ENCODE measurements at regions not wholly inside any gene's neighbourhood (a gene's known extent, or its start where the extent isn't known, plus 50 kb on each side); places are given as distances from the start of the nearest gene placed in this dataset.
A peak's percentile ranks its signal among the peaks of the same experiment; 100 is the strongest.
"Not testable (repeated sequence)": the region's sequence is repeated elsewhere in the genome, so short reads cannot be mapped to it uniquely, and the experiment has no call there.

DNA sequence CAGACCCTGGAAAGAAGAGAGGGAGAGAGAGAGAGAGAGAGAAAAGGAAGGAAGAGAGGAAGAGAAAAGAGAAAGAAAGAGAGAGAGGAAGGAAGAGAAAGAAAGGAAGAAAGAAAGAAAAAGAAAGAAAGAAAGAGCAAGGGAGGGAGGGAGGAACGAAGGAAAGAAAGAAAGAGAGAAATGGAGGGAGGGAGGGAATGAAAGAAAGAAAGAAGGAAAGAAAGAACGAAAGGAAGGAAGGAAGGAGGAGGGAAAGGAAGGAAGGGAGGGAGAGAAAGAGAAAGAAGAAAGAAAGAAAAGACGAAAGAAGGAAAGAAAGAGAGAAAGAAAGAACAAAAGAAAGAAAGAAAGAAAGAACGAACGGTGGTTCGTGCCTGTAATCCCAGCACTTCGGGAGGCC, 133.4 kb downstream of the HNRNPD start:
- no peaks in the 10 kb centered on the region for H3K4me1 ChIP-seq (ENCODE audit: low read length)
- DNase-seq = no peak
- no peaks in the 10 kb centered on the region for H4K20me1 ChIP-seq (ENCODE audit: insufficient read depth, low read depth, low read length)
- no peaks in the 10 kb centered on the region for H3K27me3 ChIP-seq (ENCODE audit: low read length)
- H3K4me3 ChIP-seq (ENCODE audit: low read length) = no peak overlapping the region
- H3K79me2 ChIP-seq (ENCODE audit: low read length) = no peaks in the 10 kb centered on the region
- H2AFZ ChIP-seq (ENCODE audit: low read length) = no peak overlapping the region
- H3K9me2 ChIP-seq (replicated peaks; ENCODE audit: insufficient read depth, low read length) = no peaks in the 10 kb centered on the region
- no peak overlapping the region for H3K9ac ChIP-seq (ENCODE audit: low read length)
- no peak overlapping the region for H3K27ac ChIP-seq (ENCODE audit: low read length)
- H3K36me3 ChIP-seq (ENCODE audit: insufficient read depth, low read length) = no peaks in the 10 kb centered on the region
- H3K4me2 ChIP-seq (ENCODE audit: low read depth, low read length, poor library complexity, severe bottlenecking) = no peak overlapping the region
- H3K9me3 ChIP-seq (ENCODE audit: low read length) = no peaks in the 10 kb centered on the region

DNA sequence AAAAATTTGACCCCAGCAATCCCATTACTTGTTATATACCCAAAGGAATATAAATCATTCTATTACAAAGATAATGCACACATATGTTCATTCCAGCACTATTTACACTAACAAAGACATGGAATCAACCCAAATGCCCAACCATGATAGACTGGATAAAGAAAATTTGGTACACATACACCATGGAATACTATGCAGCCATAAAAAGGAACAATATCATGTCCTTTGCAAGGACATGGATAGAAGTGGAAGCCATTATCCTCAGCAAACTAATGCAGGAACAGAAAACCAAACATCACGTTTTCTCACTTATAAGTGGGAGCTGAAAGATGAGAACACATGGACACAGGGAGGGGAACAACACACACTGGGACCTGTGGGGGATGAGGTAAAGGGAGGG, 136.6 kb downstream of the HNRNPD start:
- not testable (repeated sequence) for H3K36me3 ChIP-seq (ENCODE audit: insufficient read depth, low read length); H4K20me1 ChIP-seq (ENCODE audit: insufficient read depth, low read depth, low read length); DNase-seq; H3K27ac ChIP-seq (ENCODE audit: low read length); H2AFZ ChIP-seq (ENCODE audit: low read length); H3K27me3 ChIP-seq (ENCODE audit: low read length); H3K4me2 ChIP-seq (ENCODE audit: low read depth, low read length, poor library complexity, severe bottlenecking); H3K79me2 ChIP-seq (ENCODE audit: low read length); H3K9ac ChIP-seq (ENCODE audit: low read length); H3K4me1 ChIP-seq (ENCODE audit: low read length); H3K9me2 ChIP-seq (replicated peaks; ENCODE audit: insufficient read depth, low read length); H3K9me3 ChIP-seq (ENCODE audit: low read length); H3K4me3 ChIP-seq (ENCODE audit: low read length)

DNA sequence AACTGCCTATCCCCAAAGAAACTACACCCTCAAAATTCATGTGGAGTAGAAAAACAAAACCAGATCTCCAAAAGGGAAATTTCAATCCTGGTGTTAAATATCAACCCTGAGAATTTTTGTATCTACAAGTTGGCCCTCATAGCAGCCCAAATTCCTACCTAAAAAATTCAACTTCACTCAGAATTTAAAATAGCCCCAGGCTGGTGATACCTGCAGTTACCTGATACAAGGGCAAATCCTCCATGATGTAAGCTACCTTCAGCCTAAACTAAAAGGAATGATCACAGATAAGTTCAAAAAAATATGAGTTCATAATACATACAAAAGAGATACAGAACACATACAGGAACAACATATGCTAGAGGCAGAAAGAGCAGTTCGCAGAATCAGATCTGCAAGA, 138.4 kb downstream of the HNRNPD start:
- Histone ChIP-seq H3K36me3 (ENCODE audit: insufficient read depth, low read length) (no peaks in the 10 kb centered on the region), H3K4me2 (ENCODE audit: low read depth, low read length, poor library complexity, severe bottlenecking) (no peak overlapping the region), H3K4me1 (ENCODE audit: low read length) (peaks cover 6% of the 10 kb centered on the region; the same call in 1 of the 2 replicates), H3K9me3 (ENCODE audit: low read length) (no peaks in the 10 kb centered on the region), H2AFZ (ENCODE audit: low read length) (no peak overlapping the region), H3K9ac (ENCODE audit: low read length) (no peak overlapping the region), H3K27me3 (ENCODE audit: low read length) (no peaks in the 10 kb centered on the region), H4K20me1 (ENCODE audit: insufficient read depth, low read depth, low read length) (no peaks in the 10 kb centered on the region), H3K9me2 (replicated peaks; ENCODE audit: insufficient read depth, low read length) (no peaks in the 10 kb centered on the region), H3K4me3 (ENCODE audit: low read length) (no peak overlapping the region), H3K27ac (ENCODE audit: low read length) (no peak overlapping the region), H3K79me2 (ENCODE audit: low read length) (no peaks in the 10 kb centered on the region)
- DNase-seq = no peak

DNA sequence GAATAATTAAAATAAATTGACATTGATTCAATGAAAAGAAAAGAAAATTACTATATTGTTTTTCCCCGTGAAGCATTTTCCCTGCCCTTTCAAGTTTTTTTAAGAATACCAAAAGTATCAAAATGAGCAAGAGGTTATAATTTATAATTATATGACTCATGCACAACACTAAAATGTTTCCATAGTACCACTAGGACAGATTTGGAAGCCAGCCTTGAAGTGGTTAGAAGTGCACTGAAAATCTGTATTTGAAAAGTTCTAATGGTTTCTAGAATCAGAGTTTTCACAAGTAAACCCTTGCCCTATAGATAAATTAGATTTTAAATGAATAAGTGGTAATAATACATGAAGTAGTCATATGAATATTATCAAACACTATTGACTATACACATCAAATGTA, 140.9 kb downstream of the HNRNPD start:
- no peak overlapping the region for H2AFZ ChIP-seq (ENCODE audit: low read length)
- H3K9ac ChIP-seq (ENCODE audit: low read length) = no peak overlapping the region
- no peaks in the 10 kb centered on the region for H4K20me1 ChIP-seq (ENCODE audit: insufficient read depth, low read depth, low read length)
- no peak for DNase-seq
- no peaks in the 10 kb centered on the region for H3K27me3 ChIP-seq (ENCODE audit: low read length)
- H3K36me3 ChIP-seq (ENCODE audit: insufficient read depth, low read length) = no peaks in the 10 kb centered on the region
- H3K9me3 ChIP-seq (ENCODE audit: low read length) = no peaks in the 10 kb centered on the region
- H3K4me1 ChIP-seq (ENCODE audit: low read length) = peaks cover 6% of the 10 kb centered on the region; the same call in 1 of the 2 replicates
- H3K9me2 ChIP-seq (replicated peaks; ENCODE audit: insufficient read depth, low read length) = no peaks in the 10 kb centered on the region
- no peak overlapping the region for H3K4me2 ChIP-seq (ENCODE audit: low read depth, low read length, poor library complexity, severe bottlenecking)
- no peaks in the 10 kb centered on the region for H3K79me2 ChIP-seq (ENCODE audit: low read length)
- H3K4me3 ChIP-seq (ENCODE audit: low read length) = no peak overlapping the region
- no peak overlapping the region for H3K27ac ChIP-seq (ENCODE audit: low read length)

DNA sequence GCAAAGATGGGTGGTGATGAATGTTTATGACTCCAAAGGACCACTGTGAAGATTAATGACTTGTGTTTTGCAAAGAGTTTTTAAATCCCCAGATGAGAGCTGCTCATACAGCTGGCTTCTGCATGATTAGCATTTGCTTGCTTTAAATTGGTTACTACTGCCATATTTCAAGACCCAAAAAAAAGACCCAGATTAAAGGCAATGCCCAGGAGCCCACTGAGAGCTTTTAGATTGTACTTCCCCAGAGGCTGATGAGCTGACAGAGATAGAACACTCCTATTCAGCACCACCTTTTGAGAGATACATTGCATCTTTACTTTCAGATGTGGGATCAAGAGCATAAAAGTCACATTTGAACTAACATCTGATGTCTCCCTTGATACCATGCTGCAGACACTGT, 142.0 kb downstream of the HNRNPD start:
- no peaks in the 10 kb centered on the region for H3K79me2 ChIP-seq (ENCODE audit: low read length)
- H3K9me3 ChIP-seq (ENCODE audit: low read length) = no peaks in the 10 kb centered on the region
- peak; percentile 42 for DNase-seq
- H4K20me1 ChIP-seq (ENCODE audit: insufficient read depth, low read depth, low read length) = no peaks in the 10 kb centered on the region
- H3K4me3 ChIP-seq (ENCODE audit: low read length) = no peak overlapping the region
- H2AFZ ChIP-seq (ENCODE audit: low read length) = no peak overlapping the region
- H3K27ac ChIP-seq (ENCODE audit: low read length) = no peak overlapping the region
- H3K36me3 ChIP-seq (ENCODE audit: insufficient read depth, low read length) = no peaks in the 10 kb centered on the region
- H3K27me3 ChIP-seq (ENCODE audit: low read length) = no peaks in the 10 kb centered on the region
- peaks cover 6% of the 10 kb centered on the region; the same call in 1 of the 2 replicates for H3K4me1 ChIP-seq (ENCODE audit: low read length)
- H3K9ac ChIP-seq (ENCODE audit: low read length) = no peak overlapping the region
- H3K4me2 ChIP-seq (ENCODE audit: low read depth, low read length, poor library complexity, severe bottlenecking) = no peak overlapping the region
- no peaks in the 10 kb centered on the region for H3K9me2 ChIP-seq (replicated peaks; ENCODE audit: insufficient read depth, low read length)

DNA sequence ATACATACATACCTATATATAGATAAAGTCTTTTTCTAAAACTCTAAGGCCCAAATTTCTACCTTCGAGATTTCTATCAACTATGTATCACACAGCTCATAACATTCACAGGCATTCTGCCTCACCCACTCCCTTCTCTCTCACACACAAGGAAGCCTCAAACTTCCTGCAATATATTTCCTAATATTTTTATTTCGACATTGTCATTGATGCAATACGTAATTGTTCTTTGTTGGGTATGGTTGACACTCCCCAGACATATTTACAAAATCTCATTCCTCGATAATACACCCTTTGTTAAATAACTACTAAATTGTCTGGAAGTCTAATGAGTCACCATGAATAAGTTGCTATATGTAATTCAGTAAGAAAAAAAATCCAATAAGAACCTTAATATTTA, 143.5 kb downstream of the HNRNPD start:
- Histone ChIP-seq H3K79me2 (ENCODE audit: low read length) (no peaks in the 10 kb centered on the region), H2AFZ (ENCODE audit: low read length) (no peak overlapping the region), H3K4me2 (ENCODE audit: low read depth, low read length, poor library complexity, severe bottlenecking) (no peak overlapping the region), H3K27ac (ENCODE audit: low read length) (no peak overlapping the region), H4K20me1 (ENCODE audit: insufficient read depth, low read depth, low read length) (no peaks in the 10 kb centered on the region), H3K4me3 (ENCODE audit: low read length) (no peak overlapping the region), H3K27me3 (ENCODE audit: low read length) (no peaks in the 10 kb centered on the region), H3K9ac (ENCODE audit: low read length) (no peak overlapping the region), H3K4me1 (ENCODE audit: low read length) (peaks cover 6% of the 10 kb centered on the region; the same call in 1 of the 2 replicates), H3K9me3 (ENCODE audit: low read length) (no peaks in the 10 kb centered on the region), H3K36me3 (ENCODE audit: insufficient read depth, low read length) (no peaks in the 10 kb centered on the region), H3K9me2 (replicated peaks; ENCODE audit: insufficient read depth, low read length) (no peaks in the 10 kb centered on the region)
- no peak for DNase-seq

DNA sequence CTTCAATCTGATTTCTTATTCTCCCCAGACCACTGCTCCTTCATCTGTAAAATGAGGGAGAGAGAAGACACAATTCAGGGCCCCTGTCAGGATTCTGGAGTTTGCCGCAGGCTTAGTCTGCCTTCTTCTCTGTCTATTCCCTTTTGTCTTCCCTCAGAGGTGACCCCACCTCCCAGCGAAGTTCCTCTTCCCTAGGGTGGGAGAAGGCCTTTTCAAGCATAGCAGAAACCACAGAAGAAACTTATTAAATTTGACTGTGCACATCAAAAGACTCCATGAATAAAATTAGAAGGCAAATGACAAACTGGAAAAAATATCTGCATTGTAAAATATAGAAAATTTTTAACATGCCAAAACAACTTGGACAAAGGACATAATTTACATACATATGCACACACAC, 148.8 kb downstream of the HNRNPD start:
- no peak overlapping the region for H3K27ac ChIP-seq (ENCODE audit: low read length)
- H3K9me2 ChIP-seq (replicated peaks; ENCODE audit: insufficient read depth, low read length) = no peaks in the 10 kb centered on the region
- H3K9me3 ChIP-seq (ENCODE audit: low read length) = no peaks in the 10 kb centered on the region
- no peak overlapping the region for H3K9ac ChIP-seq (ENCODE audit: low read length)
- H3K27me3 ChIP-seq (ENCODE audit: low read length) = no peaks in the 10 kb centered on the region
- H4K20me1 ChIP-seq (ENCODE audit: insufficient read depth, low read depth, low read length) = no peaks in the 10 kb centered on the region
- H3K36me3 ChIP-seq (ENCODE audit: insufficient read depth, low read length) = no peaks in the 10 kb centered on the region
- H3K79me2 ChIP-seq (ENCODE audit: low read length) = no peaks in the 10 kb centered on the region
- no peak overlapping the region for H3K4me3 ChIP-seq (ENCODE audit: low read length)
- no peak overlapping the region for H2AFZ ChIP-seq (ENCODE audit: low read length)
- H3K4me1 ChIP-seq (ENCODE audit: low read length) = peaks cover 10% of the 10 kb centered on the region
- no peak for DNase-seq
- no peak overlapping the region for H3K4me2 ChIP-seq (ENCODE audit: low read depth, low read length, poor library complexity, severe bottlenecking)

DNA sequence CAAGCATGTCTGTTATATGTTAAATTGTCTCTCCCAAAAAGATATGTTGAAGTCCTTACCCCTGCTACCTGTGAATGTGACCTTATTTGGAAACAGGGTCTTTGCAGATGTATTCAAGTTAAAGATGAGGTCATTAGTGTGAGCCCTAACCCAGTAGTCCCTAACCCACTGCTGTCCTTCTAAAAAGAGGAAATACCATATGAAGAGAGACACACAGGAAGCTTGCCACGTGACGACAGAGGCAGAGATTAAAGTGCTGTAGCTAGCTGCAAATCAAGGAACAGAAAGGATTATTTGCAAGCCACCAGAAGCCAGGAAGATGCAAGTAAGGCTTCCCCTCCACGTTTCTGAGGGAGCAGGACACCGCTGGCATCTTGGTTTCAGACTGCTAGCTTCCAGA, 150.1 kb downstream of the HNRNPD start:
- Histone ChIP-seq H3K9ac (ENCODE audit: low read length) (no peak overlapping the region), H3K4me1 (ENCODE audit: low read length) (peaks cover 10% of the 10 kb centered on the region), H3K27me3 (ENCODE audit: low read length) (no peaks in the 10 kb centered on the region), H3K9me3 (ENCODE audit: low read length) (no peaks in the 10 kb centered on the region), H3K4me2 (ENCODE audit: low read depth, low read length, poor library complexity, severe bottlenecking) (no peak overlapping the region), H3K9me2 (replicated peaks; ENCODE audit: insufficient read depth, low read length) (no peaks in the 10 kb centered on the region), H3K79me2 (ENCODE audit: low read length) (no peaks in the 10 kb centered on the region), H3K4me3 (ENCODE audit: low read length) (no peak overlapping the region), H3K27ac (ENCODE audit: low read length) (no peak overlapping the region), H4K20me1 (ENCODE audit: insufficient read depth, low read depth, low read length) (no peaks in the 10 kb centered on the region), H2AFZ (ENCODE audit: low read length) (no peak overlapping the region), H3K36me3 (ENCODE audit: insufficient read depth, low read length) (no peaks in the 10 kb centered on the region)
- peak; percentile 58 for DNase-seq

DNA sequence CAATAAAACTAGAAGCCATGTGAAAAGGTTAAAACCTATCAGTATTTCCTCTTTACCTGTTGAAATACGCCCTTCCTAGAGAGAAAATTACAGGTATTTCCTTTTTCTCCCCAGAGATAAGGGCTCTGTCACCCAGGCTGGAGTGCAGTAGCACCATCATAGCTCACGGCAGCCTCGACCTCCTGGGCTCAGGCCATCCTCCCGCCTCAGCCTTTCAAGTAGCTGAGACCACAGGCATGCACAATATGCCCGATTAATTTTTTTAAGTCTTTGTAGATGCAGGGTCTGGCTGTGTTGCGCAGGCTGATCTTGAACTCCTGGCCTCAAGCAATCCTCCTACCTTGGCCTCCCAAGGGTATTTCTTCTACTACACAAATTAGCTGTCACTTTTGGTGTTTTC, 154.4 kb downstream of the HNRNPD start:
- no peak overlapping the region for H3K9ac ChIP-seq (ENCODE audit: low read length)
- H3K36me3 ChIP-seq (ENCODE audit: insufficient read depth, low read length) = no peaks in the 10 kb centered on the region
- no peak overlapping the region for H3K4me3 ChIP-seq (ENCODE audit: low read length)
- H4K20me1 ChIP-seq (ENCODE audit: insufficient read depth, low read depth, low read length) = no peaks in the 10 kb centered on the region
- DNase-seq = no peak
- no peak overlapping the region for H3K27ac ChIP-seq (ENCODE audit: low read length)
- no peaks in the 10 kb centered on the region for H3K79me2 ChIP-seq (ENCODE audit: low read length)
- no peak overlapping the region for H3K4me2 ChIP-seq (ENCODE audit: low read depth, low read length, poor library complexity, severe bottlenecking)
- H3K9me2 ChIP-seq (replicated peaks; ENCODE audit: insufficient read depth, low read length) = no peaks in the 10 kb centered on the region
- H3K4me1 ChIP-seq (ENCODE audit: low read length) = peaks cover 10% of the 10 kb centered on the region
- H3K27me3 ChIP-seq (ENCODE audit: low read length) = no peaks in the 10 kb centered on the region
- no peaks in the 10 kb centered on the region for H3K9me3 ChIP-seq (ENCODE audit: low read length)
- no peak overlapping the region for H2AFZ ChIP-seq (ENCODE audit: low read length)

Data from Karpas-422 (cell line).